Fibroblast of the aortic adventitia (primary cell): ENCODE measurements at regions not wholly inside any gene's neighbourhood (a gene's known extent, or its start where the extent isn't known, plus 50 kb on each side); places are given as distances from the start of the nearest gene placed in this dataset.

Experiments used
- DNase-seq: peaks from one replicate; pipeline ENCODE4 v3.0.0-alpha.2; 2010; ENCODE audit warnings: low read depth
- H3K4me3 ChIP-seq: 2 replicates; pipeline ENCODE4 v1.5.1; 2011; ENCODE audit warnings: low read depth, mild to moderate bottlenecking, control low read depth, low read length, moderate library complexity
- CTCF ChIP-seq: IDR thresholded peaks from 2 replicates; pipeline ENCODE4 v1.5.1; 2011; ENCODE audit warnings: mild to moderate bottlenecking, low read length, control low read depth, inconsistent platforms; ENCODE audit not compliant: insufficient read depth

- no peak for DNase-seq
- no peak overlapping the region for H3K4me3 ChIP-seq
- TF ChIP-seq CTCF = no peak
Observed at GRCh38 chr2:166591226-166591625, 97.2 kb upstream of the SCN7A start.

- H3K4me3 ChIP-seq = no peak overlapping the region
- DNase-seq = peak; percentile 17
- TF ChIP-seq CTCF = no peak
Observed at GRCh38 chr2:166573391-166573790, 79.3 kb upstream of the SCN7A start.

GRCh38 chr2:166572937-166573336 is 78.9 kb upstream of the SCN7A start:
- no peak for DNase-seq
- TF ChIP-seq CTCF = no peak
- H3K4me3 ChIP-seq = no peak overlapping the region

GRCh38 chr2:166568409-166568808 is 74.4 kb upstream of the SCN7A start:
- TF ChIP-seq CTCF = no peak
- H3K4me3 ChIP-seq = no peak overlapping the region
- no peak for DNase-seq

GRCh38 chr2:166565501-166565900 is 71.5 kb upstream of the SCN7A start:
- TF ChIP-seq CTCF = no peak
- no peak overlapping the region for H3K4me3 ChIP-seq
- no peak for DNase-seq

- H3K4me3 ChIP-seq = no peak overlapping the region
- no peak for TF ChIP-seq CTCF
- no peak for DNase-seq
Observed at GRCh38 chr2:166563894-166564293, 69.8 kb upstream of the SCN7A start.

- no peak overlapping the region for H3K4me3 ChIP-seq
- DNase-seq = no peak
- no peak for TF ChIP-seq CTCF
Observed at GRCh38 chr2:166560022-166560421, 66.0 kb upstream of the SCN7A start.
